Aorta (tissue), 5 donors: ENCODE measurements at regions not wholly inside any gene's neighbourhood (a gene's known extent, or its start where the extent isn't known, plus 50 kb on each side); places are given as distances from the start of the nearest gene placed in this dataset.

ENCODE experiments used
- ATAC-seq: fragments of 200-7000 bp; cut with Tn5 transposase; one replicate; pipeline ENCODE4 v1.9.1; 2022; ENCODE audit warnings: moderate library complexity; ENCODE audit not compliant: low FRiP score
- DNase-seq, 2 donors: peaks; one replicate each; pipeline ENCODE4 v3.0.0-alpha.2; 2020
- H3K27ac ChIP-seq, 2 donors: one replicate each; pipeline ENCODE4 v1.5.1; 2013; ENCODE audit warnings: low read length in 2 of 2, mild to moderate bottlenecking in 2 of 2, moderate library complexity in 2 of 2, control low read depth in 1 of 2, inconsistent platforms in 1 of 2, low read depth in 1 of 2
- H3K27me3 ChIP-seq, 2 donors: one replicate each; pipeline ENCODE4 v1.6.1; 2013; ENCODE audit warnings: control low read depth in 1 of 2, low read length in 1 of 2, mild to moderate bottlenecking in 1 of 2, moderate library complexity in 1 of 2; ENCODE audit not compliant: insufficient read depth in 2 of 2, control insufficient read depth in 1 of 2
- H3K36me3 ChIP-seq, 2 donors: one replicate each; pipeline ENCODE4 v1.6.1; 2013; ENCODE audit warnings: control low read depth in 1 of 2, low read length in 1 of 2, mild to moderate bottlenecking in 1 of 2; ENCODE audit not compliant: insufficient read depth in 2 of 2, control insufficient read depth in 1 of 2
- H3K4me1 ChIP-seq, 2 donors: one replicate each; pipeline ENCODE4 v1.6.1; 2013; ENCODE audit warnings: low read length in 2 of 2, control low read depth in 1 of 2, mild to moderate bottlenecking in 1 of 2, moderate library complexity in 1 of 2; ENCODE audit not compliant: insufficient read depth in 2 of 2, control insufficient read depth in 1 of 2
- H3K4me3 ChIP-seq, 2 donors: one replicate each; pipeline ENCODE4 v1.5.1; 2013; ENCODE audit warnings: low read length in 2 of 2, control low read depth in 1 of 2, mild to moderate bottlenecking in 1 of 2
- H3K9me3 ChIP-seq: one replicate; pipeline ENCODE4 v1.6.1; 2013; ENCODE audit warnings: mild to moderate bottlenecking, low read length; ENCODE audit not compliant: control insufficient read depth
- WGBS, 2 donors: extraction: QIAGEN DNeasy Blood & Tissue Kit; methylation state at CpG; one replicate each; pipeline ENCODE4 v1.1.7; 2013; 5-methylcytosine and 5-hydroxymethylcytosine counted together
- intact Hi-C, 2 donors: fragments of 100-400 bp; cut with DNase I; formaldehyde crosslinking; loops; one replicate each; pipeline versions ENCODE4 v1.14.2 to v1.15.0; 2022
- donor health status: healthy with polysubstance abuse.
- donor health status: Bipolar disorder and iron deficiency.
- donor health status: DM: no; HTN: no; CAD: no.
- donor health status: DM: no; HTN: no; CAD: no.
- donor health status: DM: yes; HTN: yes; CAD: no.

GRCh38 chr11:95520369-95521132, 269.0 kb downstream of the FAM76B start:
- Histone ChIP-seq H3K27ac (no peak overlapping the region), H3K36me3 (no peaks in the 10 kb centered on the region), H3K9me3 (no peaks in the 10 kb centered on the region), H3K4me3 (no peak overlapping the region), H3K27me3 (no peaks in the 10 kb centered on the region), H3K4me1 (no peaks in the 10 kb centered on the region)
- ATAC-seq (no peak), DNase-seq (no peak)
- WGBS, 2 donors: 91 to 94% methylated on average over 8 of the region's 8 CpGs
- intact Hi-C loops: no loop called here

GRCh38 chr11:95519912-95520311, 269.7 kb downstream of the FAM76B start:
- Histone ChIP-seq H3K4me3 (no peak overlapping the region), H3K36me3 (no peaks in the 10 kb centered on the region), H3K4me1 (no peaks in the 10 kb centered on the region), H3K27ac (no peak overlapping the region), H3K9me3 (no peaks in the 10 kb centered on the region), H3K27me3 (no peaks in the 10 kb centered on the region)
- DNase-seq (no peak), ATAC-seq (no peak)
- WGBS, 2 donors: 98% methylated on average over 4 of the region's 4 CpGs
- intact Hi-C loops: no loop called here

GRCh38 chr11:95517453-95517852, 272.1 kb downstream of the FAM76B start:
- Histone ChIP-seq H3K4me3 (no peak overlapping the region), H3K27ac (no peak overlapping the region), H3K4me1 (peaks cover 0 to 2% of the 10 kb centered on the region in 2 donors), H3K36me3 (no peaks in the 10 kb centered on the region), H3K27me3 (no peaks in the 10 kb centered on the region), H3K9me3 (no peaks in the 10 kb centered on the region)
- ATAC-seq: no peak
- WGBS, 2 donors: 9 to 30% methylated on average over 1 of the region's 1 CpG
- intact Hi-C loops: no loop called here
- no peak for DNase-seq

GRCh38 chr11:95516786-95517185, 272.8 kb downstream of the FAM76B start:
- H3K27me3 ChIP-seq: no peaks in the 10 kb centered on the region
- peaks cover 0 to 2% of the 10 kb centered on the region in 2 donors for H3K4me1 ChIP-seq
- WGBS, 2 donors: 86 to 91% methylated on average over 2 of the region's 2 CpGs
- H3K36me3 ChIP-seq: no peaks in the 10 kb centered on the region
- H3K27ac ChIP-seq: no peak overlapping the region
- no peak overlapping the region for H3K4me3 ChIP-seq
- intact Hi-C loops: no loop called here
- no peaks in the 10 kb centered on the region for H3K9me3 ChIP-seq
- DNase-seq: no peak
- no peak for ATAC-seq

GRCh38 chr11:95516175-95516574, 273.4 kb downstream of the FAM76B start:
- Histone ChIP-seq H3K36me3 (no peaks in the 10 kb centered on the region), H3K27ac (no peak overlapping the region), H3K27me3 (no peaks in the 10 kb centered on the region), H3K4me3 (no peak overlapping the region), H3K4me1 (peaks cover 0 to 2% of the 10 kb centered on the region in 2 donors), H3K9me3 (no peaks in the 10 kb centered on the region)
- WGBS, 2 donors: 79 to 84% methylated on average over 2 of the region's 2 CpGs
- intact Hi-C loops: no loop called here
- DNase-seq (no peak), ATAC-seq (no peak)

DNA sequence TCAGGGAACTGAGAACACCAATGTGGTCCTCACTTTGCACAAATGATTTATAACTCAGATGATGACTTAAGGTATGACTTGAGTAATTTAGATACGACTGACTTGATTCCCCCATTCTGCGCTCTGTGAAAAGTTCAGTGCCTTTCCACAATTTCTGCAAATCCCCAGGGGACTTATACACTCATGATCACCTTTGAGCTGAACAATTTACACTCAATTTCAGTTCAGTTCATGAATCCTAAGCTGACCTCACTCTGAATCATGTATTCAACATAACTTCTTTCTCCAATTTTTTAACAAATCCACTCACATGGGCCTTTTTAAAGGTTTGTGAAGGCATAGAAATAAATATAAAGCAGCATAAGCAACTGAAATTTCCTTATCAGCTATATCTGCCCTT, 274.2 kb downstream of the FAM76B start:
- 96 to 98% methylated on average over 2 of the region's 2 CpGs for WGBS, 2 donors
- Histone ChIP-seq H3K27ac (no peak overlapping the region), H3K9me3 (no peaks in the 10 kb centered on the region), H3K27me3 (no peaks in the 10 kb centered on the region), H3K36me3 (no peaks in the 10 kb centered on the region), H3K4me3 (no peak overlapping the region), H3K4me1 (peaks cover 0 to 2% of the 10 kb centered on the region in 2 donors)
- DNase-seq (no peak), ATAC-seq (no peak)
- intact Hi-C loops: no loop called here

DNA sequence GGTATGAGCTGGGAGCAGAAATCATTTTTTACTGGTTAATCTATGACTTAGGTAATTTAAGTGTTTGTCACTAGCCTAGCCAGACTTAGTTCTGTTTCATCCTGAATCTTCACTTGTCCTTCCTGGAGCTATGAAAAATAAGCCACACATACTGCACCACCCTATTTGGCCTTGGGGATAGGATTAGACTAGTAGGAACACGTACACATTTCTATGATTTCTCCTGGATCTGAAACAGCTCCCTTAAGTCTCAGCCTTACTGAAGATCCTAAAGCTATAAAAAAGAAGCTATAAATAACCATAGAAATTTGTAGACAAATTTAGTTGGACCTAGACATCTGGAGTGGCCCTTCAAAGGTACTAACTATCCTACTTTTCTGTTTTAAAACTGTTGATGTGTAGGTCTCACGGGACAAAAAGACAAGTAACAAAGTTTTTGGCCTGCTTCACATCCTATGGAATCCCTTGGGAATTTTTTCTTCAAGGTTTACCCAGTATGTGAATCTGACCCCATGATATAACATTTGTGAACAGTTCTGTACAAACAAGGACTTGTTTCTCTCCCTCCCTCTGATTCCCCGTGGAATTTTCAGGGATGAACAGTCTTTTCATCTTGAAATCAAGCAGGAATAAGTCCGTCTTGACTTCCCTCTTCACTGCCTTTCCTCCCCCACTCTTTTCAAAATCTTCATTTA, 275.0 kb downstream of the FAM76B start:
- Histone ChIP-seq H3K4me3 (no peak overlapping the region), H3K27ac (no peak overlapping the region), H3K9me3 (no peaks in the 10 kb centered on the region), H3K27me3 (no peaks in the 10 kb centered on the region), H3K4me1 (peaks cover 0 to 2% of the 10 kb centered on the region in 2 donors), H3K36me3 (no peaks in the 10 kb centered on the region)
- intact Hi-C loops: no loop called here
- ATAC-seq: no peak
- WGBS, 2 donors: 89 to 90% methylated on average over 4 of the region's 4 CpGs
- no peak for DNase-seq

DNA sequence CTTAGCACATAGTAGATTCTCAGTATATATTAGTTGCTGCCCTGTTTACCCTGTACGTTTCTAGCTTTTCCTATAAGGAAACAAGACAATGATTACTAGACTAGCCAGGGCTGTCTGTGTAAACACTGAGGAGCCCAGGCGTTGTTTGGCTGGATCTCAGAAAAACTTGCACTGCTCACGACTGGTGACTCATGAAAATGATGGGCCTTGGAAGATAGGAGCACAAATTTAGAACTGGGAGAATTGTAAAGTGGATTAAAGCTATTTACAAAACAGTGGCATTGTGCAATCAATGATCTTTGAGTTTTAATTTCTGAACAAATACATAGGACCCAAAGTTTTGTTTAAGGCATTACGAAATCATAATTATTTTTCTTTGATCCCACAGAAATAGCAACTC, 276.9 kb downstream of the FAM76B start:
- Histone ChIP-seq H3K27ac (no peak overlapping the region), H3K9me3 (no peaks in the 10 kb centered on the region), H3K36me3 (no peaks in the 10 kb centered on the region), H3K4me3 (no peak overlapping the region), H3K4me1 (peaks cover 0 to 2% of the 10 kb centered on the region in 2 donors), H3K27me3 (no peaks in the 10 kb centered on the region)
- DNase-seq: peak in 1 of 2 donors; percentile 55
- ATAC-seq: peak; percentile 86
- intact Hi-C loops: no loop called here
- WGBS, 2 donors: 34 to 41% methylated on average over 4 of the region's 4 CpGs

DNA sequence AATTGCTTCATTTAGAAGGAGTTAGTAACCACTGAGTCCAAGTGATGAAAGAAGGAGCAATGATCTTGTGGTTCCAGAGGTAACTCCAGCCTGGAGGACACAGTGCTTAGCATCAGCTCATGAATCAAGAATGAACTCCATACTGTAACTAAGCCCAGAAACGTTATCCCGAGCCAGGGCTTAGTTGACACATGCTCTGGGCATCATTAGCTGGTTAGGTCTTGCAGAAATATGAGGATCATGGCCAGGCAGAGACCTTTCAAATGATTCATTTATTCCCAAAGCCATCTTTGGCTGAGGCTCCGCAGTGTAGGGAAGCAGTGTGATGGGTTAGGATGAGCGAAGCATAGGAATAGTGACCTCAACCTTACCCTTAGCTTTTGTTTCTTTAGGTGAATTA, 277.4 kb downstream of the FAM76B start:
- ATAC-seq (peak; percentile 89), DNase-seq (peak in 1 of 2 donors; percentile 54)
- H3K9me3 ChIP-seq: no peaks in the 10 kb centered on the region
- intact Hi-C loops: no loop called here
- no peaks in the 10 kb centered on the region for H3K27me3 ChIP-seq
- H3K27ac ChIP-seq: no peak overlapping the region
- no peaks in the 10 kb centered on the region for H3K36me3 ChIP-seq
- no peak overlapping the region for H3K4me3 ChIP-seq
- WGBS, 2 donors: 43 to 45% methylated on average over 4 of the region's 4 CpGs
- peaks cover 0 to 2% of the 10 kb centered on the region in 2 donors for H3K4me1 ChIP-seq
